ENCODE measurements at regions not wholly inside any gene's neighbourhood (a gene's known extent, or its start where the extent isn't known, plus 50 kb on each side); places are given as distances from the start of the nearest gene placed in this dataset.
"Not testable (repeated sequence)": the region's sequence is repeated elsewhere in the genome, so short reads cannot be mapped to it uniquely, and the experiment has no call there.

DNA sequence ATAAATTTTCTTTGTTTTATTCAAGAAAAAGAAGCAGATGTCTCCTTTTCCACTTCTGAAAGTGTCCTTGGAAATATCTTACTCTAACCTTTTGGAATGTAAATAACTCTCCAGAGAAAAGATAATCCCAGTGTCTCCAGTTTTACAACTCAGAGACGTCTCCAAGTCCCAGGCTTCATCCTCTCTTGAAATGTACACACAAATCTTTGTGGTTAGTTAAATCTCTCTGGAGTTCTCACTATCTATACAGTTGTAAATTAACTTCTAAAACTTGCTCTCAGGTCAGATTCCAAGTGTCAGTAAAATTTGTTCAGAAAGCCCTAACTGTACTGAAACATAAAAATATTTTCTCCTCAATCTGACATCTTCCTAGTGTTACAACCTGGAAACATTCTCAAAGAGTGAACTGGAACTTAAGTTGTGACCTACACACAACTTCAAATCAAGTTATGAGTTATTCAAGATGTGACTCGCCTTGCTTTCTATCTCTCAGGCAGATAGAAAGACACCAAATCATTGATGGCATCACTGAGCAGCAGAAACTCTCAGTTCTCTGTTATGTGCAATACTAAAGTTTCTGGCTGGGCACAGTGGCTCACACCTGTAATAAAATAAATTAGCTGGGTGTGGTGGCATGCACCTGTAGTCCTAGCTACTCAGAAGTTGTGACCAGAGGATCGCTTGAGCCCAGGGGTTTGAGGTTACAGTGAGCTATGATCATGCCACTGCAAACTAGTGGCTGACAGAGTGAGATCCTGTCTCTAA is 284.2 kb downstream of the RCHY1 start:
- no peak for TF ChIP-seq POLR2A (IDR thresholded peaks at IDR 0.05; ENCODE audit: low read depth, low read length)
- TF ChIP-seq POLR2AphosphoS5 (IDR thresholded peaks at IDR 0.05; ENCODE audit: low read depth, low read length), result no peak
- TF ChIP-seq TAF1 (IDR thresholded peaks at IDR 0.05; ENCODE audit: borderline replicate concordance, low read depth, low read length), result no peak
- DNase-seq (ENCODE audit: insufficient read length), result no peak
- peak; percentile 64 for FAIRE-seq

DNA sequence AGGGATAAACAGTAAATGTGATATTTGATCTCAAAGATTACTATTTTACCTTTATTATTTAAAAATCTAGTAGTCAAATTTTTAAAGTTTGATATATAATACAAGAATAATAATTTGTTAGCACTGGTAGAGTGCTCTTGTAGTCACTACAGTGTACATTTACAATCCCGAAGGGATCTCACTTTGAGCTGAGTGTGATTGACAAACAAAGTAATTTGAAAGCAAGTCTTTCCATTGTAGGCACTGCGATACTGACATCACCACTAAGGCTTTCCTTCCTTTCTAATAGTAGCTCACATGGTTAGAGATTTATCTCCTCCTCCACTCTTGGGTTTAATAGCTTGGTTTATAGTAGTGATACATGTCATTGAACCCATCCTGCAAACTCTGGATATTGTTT is 280.6 kb downstream of the PARM1 start:
- TF ChIP-seq POLR2A (IDR thresholded peaks at IDR 0.05; ENCODE audit: low read depth, low read length) (no peak), POLR2AphosphoS5 (IDR thresholded peaks at IDR 0.05; ENCODE audit: low read depth, low read length) (no peak), TAF1 (IDR thresholded peaks at IDR 0.05; ENCODE audit: borderline replicate concordance, low read depth, low read length) (no peak)
- FAIRE-seq, result no peak

DNA sequence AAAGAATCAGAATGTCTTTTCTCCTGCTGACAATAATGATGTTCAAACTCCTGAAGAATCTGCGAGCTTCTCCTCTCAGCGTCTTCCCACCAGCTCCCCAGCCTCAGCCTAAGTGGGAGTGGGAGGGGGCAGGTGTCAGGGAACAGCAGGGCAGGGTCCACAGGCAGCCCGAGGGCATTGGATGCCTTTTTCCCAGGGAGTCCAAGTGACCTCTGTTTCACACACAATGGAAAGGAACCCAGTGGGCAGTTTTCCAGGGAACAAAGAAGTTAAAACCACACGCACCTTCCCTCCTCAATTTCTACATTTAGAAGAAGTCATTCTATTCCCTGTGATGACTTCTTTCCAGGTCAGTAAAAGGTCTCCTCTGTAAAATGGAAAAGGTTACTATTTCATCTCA is 278.5 kb downstream of the PARM1 start:
- DNase-seq (ENCODE audit: insufficient read length), result no peak
- no peak for FAIRE-seq
- TF ChIP-seq POLR2A (IDR thresholded peaks at IDR 0.05; ENCODE audit: low read depth, low read length), result no peak

More for the DNA sequence above, 280.6 kb downstream of the PARM1 start:
- no peak for DNase-seq (ENCODE audit: insufficient read length)

DNA sequence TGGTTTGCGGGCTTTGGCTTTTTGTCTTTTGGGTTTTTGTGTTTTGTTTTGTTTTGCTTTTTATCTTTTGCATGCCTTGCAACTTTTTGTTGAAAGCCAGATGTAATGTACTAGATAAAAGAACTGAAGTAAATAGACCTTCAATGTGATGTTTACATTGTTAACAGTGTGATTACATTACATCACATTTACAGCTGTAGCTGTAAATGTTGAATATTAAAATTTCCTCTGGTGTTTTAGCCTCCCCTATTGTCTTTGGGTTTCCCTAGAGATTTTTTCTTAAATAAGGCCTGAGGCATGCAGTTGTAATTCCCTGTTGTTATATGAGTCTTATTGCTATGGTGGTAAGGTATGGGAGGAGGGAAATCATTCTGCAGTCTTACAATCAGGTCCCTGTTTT is 275.0 kb downstream of the PARM1 start:
- DNase-seq (ENCODE audit: insufficient read length) (no peak), FAIRE-seq (no peak)
- no peak for TF ChIP-seq POLR2AphosphoS5 (IDR thresholded peaks at IDR 0.05; ENCODE audit: low read depth, low read length)
- no peak for TF ChIP-seq POLR2A (IDR thresholded peaks at IDR 0.05; ENCODE audit: low read depth, low read length)
- no peak for TF ChIP-seq TAF1 (IDR thresholded peaks at IDR 0.05; ENCODE audit: borderline replicate concordance, low read depth, low read length)

DNA sequence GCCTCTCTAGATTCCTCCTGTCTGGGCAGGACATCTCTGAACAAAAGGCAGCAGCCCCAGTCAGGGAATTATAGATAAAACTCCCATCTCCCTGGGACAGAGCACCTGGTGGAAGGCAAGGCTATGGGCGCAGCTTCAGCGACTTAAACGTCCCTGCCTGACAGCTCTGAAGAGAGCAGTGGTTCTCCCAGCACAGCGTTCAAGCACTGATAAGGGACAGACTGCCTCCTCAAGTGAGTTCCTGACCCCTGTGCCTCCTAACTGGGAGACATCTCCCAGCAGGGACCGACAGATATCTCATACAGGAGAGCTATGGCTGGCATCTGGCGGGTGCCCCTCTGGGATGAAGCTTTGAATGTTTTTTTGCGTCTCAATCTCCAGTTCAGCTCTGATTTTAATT is 262.2 kb downstream of the PARM1 start:
- FAIRE-seq (no peak), DNase-seq (ENCODE audit: insufficient read length) (no peak)
- TF ChIP-seq POLR2A (IDR thresholded peaks at IDR 0.05; ENCODE audit: low read depth, low read length) (no peak), TAF1 (IDR thresholded peaks at IDR 0.05; ENCODE audit: borderline replicate concordance, low read depth, low read length) (no peak), POLR2AphosphoS5 (IDR thresholded peaks at IDR 0.05; ENCODE audit: low read depth, low read length) (no peak)

DNA sequence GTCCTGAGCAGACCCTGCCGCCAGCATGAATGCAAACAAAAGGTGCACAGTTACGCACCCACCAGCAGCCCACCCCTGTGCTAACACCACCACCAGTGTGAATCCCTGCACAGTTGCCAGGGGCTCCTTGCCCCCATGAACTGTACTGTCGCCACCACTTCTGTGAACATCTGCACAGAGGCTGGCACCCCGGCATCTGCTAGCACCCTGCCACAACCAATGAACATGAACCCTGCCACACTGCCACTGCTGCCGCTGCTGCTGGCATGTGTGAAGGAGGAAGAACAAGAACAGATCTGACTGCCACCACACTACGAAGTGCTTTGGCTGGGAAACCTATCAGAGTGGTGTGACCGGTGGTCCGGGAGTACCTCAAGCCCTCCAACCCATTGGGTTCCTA is 261.3 kb downstream of the PARM1 start:
- TF ChIP-seq POLR2AphosphoS5 (IDR thresholded peaks at IDR 0.05; ENCODE audit: low read depth, low read length), result no peak
- TF ChIP-seq TAF1 (IDR thresholded peaks at IDR 0.05; ENCODE audit: borderline replicate concordance, low read depth, low read length), result no peak
- TF ChIP-seq POLR2A (IDR thresholded peaks at IDR 0.05; ENCODE audit: low read depth, low read length), result no peak
- FAIRE-seq (no peak), DNase-seq (ENCODE audit: insufficient read length) (no peak)

DNA sequence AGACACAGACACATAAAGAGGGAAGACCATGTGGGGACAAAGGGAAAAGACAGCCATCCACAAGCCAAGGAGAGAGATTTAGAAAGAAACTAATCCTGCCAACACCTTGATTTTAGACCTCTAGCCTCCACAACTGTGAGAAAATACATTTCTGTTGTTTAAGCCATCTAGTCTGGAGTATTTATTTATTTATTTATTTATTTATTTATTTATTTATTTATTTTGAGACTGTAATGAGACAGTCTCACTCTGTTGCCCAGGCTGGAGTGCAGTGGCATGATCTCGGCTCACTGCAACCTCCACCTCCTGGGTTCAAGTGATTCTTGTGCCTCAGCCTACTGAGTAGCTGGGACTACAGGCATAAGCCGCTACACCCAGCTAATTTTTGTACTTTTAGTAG is 259.3 kb downstream of the PARM1 start:
- FAIRE-seq; DNase-seq (ENCODE audit: insufficient read length): not testable (repeated sequence)

DNA sequence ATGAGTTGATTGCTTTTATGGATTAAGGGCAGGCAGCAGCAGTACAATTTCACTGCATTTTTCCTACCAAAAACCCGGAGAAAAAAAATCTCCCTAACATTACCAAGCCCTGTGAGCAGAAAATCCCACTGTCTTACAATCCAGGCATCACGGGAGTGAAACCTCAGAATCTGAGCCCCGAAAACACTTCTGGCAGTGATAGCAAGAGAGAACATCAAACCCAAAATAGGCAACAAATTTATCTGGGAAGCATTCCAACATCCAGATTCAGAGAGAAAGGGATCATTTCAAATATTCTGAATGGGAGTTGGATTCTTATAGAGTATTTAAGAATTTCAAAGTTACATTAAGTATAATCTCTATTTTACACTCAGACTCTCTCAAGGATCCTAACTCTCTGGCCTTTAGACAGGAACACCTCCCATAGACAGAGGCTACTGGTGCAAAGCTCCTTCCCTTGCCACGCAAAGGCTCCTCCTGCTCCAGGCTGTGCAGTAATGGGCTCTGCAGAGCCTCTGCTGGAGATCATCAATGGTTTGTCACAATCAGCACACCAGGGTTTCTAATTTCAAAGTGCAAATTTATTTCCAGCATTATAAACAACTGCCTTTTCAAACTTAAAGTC is 256.9 kb downstream of the PARM1 start:
- TF ChIP-seq POLR2A (IDR thresholded peaks at IDR 0.05; ENCODE audit: low read depth, low read length) (no peak), TAF1 (IDR thresholded peaks at IDR 0.05; ENCODE audit: borderline replicate concordance, low read depth, low read length) (no peak), POLR2AphosphoS5 (IDR thresholded peaks at IDR 0.05; ENCODE audit: low read depth, low read length) (no peak)
- DNase-seq (ENCODE audit: insufficient read length), result no peak
- no peak for FAIRE-seq

DNA sequence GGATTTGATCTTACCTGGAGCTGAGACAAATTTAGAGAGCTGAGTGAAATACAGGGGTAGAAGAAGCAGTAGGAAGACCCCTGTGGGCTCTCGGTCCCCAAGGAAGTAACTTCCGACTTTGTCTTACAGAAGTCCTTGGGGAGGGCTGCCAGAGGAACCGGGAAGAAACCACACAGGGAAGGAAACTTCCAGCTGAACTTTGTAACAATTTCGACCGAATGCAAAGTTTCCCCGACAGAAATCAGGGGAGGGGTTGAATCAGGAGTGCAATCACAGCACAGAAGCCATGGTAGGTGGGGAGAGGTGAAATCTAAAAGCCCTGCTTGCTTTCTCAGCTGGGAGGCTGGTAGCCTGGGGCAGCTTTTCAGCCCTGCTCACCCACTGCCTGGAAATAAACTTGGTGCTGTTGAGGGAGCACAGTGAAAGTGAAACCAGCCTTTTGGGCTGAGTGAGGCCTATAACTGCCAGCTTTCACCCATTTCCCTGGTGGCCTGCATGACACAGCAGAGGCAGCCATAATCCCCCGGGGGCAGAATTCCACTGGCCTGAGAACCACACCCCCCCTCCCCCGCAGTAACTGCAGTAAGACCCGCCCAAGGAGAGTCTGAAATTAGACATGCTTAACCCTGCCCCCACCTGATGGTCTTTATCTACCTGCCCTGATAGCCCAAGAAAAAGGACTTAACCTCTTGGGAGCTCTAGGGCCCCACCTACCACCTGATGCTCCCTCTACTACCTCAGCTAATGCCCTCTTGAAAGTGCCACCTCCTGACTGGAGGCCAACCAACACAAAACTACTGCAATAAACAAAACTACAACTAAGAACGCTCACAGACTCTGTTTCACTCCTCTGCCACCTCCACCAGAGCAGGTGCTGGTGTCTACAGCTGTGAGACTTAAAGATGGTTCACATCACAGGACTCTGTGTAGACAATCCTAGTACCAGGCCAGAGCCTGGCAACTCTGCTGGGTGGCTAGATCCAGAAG is 248.2 kb downstream of the PARM1 start:
- TF ChIP-seq POLR2AphosphoS5 (IDR thresholded peaks at IDR 0.05; ENCODE audit: low read depth, low read length), result 0 out of 2 replicates have a peak, but pooled peaks have one; percentile 29
- TF ChIP-seq POLR2A (IDR thresholded peaks at IDR 0.05; ENCODE audit: low read depth, low read length), result no peak; the same call in 1 of the 2 replicates
- TF ChIP-seq TAF1 (IDR thresholded peaks at IDR 0.05; ENCODE audit: borderline replicate concordance, low read depth, low read length), result no peak
- peak; percentile 89 for FAIRE-seq
- DNase-seq (ENCODE audit: insufficient read length), result no peak

DNA sequence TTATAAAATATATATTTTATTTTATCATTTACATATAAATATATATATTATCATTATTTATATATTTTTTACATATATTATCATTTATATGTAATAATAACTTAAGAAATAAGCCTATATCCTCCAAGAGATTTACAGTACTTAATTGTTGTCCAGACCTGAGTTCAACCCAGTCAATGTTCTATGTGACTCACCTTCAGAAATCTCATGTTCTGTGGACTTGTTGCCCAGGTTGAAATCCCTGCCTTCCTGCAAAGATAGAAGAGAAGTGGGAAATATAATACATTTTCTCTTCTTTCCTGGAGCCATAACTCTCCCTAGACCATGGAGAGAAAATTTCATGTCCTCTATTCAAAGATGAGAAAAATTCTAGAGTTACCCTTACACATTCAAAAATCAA is 247.3 kb downstream of the PARM1 start:
- no peak for DNase-seq (ENCODE audit: insufficient read length)
- peak; percentile 21 for FAIRE-seq
- TF ChIP-seq POLR2AphosphoS5 (IDR thresholded peaks at IDR 0.05; ENCODE audit: low read depth, low read length), result no peak
- TF ChIP-seq POLR2A (IDR thresholded peaks at IDR 0.05; ENCODE audit: low read depth, low read length), result no peak
- no peak for TF ChIP-seq TAF1 (IDR thresholded peaks at IDR 0.05; ENCODE audit: borderline replicate concordance, low read depth, low read length)

DNA sequence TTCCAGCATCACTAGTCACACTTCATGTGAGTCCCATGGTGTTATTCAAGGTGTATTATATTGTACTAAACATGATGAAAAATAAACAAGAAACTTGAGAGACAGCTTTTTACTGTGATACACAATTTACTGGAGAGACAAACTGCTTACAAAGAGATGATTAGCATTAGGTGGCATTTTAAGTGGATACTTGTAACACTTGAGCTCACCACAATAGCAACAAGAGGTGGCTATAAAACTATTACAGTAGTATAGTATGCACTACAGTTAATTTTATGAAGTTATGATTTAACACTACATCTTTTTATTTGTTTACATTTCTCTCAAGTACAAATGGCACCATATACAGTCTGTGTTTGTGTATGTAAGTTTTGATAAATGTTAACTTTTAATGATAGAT is 246.6 kb downstream of the PARM1 start:
- TF ChIP-seq POLR2A (IDR thresholded peaks at IDR 0.05; ENCODE audit: low read depth, low read length), result no peak
- TF ChIP-seq POLR2AphosphoS5 (IDR thresholded peaks at IDR 0.05; ENCODE audit: low read depth, low read length), result no peak
- TF ChIP-seq TAF1 (IDR thresholded peaks at IDR 0.05; ENCODE audit: borderline replicate concordance, low read depth, low read length), result no peak
- FAIRE-seq (peak; percentile 38), DNase-seq (ENCODE audit: insufficient read length) (no peak)

All from GM12892 (cell line).